ENCODE measurements at regions not wholly inside any gene's neighbourhood (a gene's known extent, or its start where the extent isn't known, plus 50 kb on each side); places are given as distances from the start of the nearest gene placed in this dataset.

- no peak for DNase-seq (ENCODE audit: low spot score)
Measured at GRCh38 chr9:88229434-88229833, 91.2 kb upstream of the SPATA31C2 start.

GRCh38 chr9:88224938-88225337 is 86.7 kb upstream of the SPATA31C2 start:
- no peak for DNase-seq (ENCODE audit: low spot score)

GRCh38 chr9:88221105-88221504 is 82.8 kb upstream of the SPATA31C2 start:
- no peak for DNase-seq (ENCODE audit: low spot score)

- no peak for DNase-seq (ENCODE audit: low spot score)
Measured at GRCh38 chr9:88220652-88221051, 82.4 kb upstream of the SPATA31C2 start.

GRCh38 chr9:88219601-88220000 is 81.3 kb upstream of the SPATA31C2 start:
- DNase-seq (ENCODE audit: low spot score), result peak; percentile 48

GRCh38 chr9:88218726-88219125 is 80.5 kb upstream of the SPATA31C2 start:
- DNase-seq (ENCODE audit: low spot score), result no peak

GRCh38 chr9:88216126-88216995 is 78.1 kb upstream of the SPATA31C2 start:
- DNase-seq (ENCODE audit: low spot score), result no peak

GRCh38 chr9:88215196-88216125 is 77.2 kb upstream of the SPATA31C2 start:
- DNase-seq (ENCODE audit: low spot score), result no peak

GRCh38 chr9:88202321-88202720 is 64.0 kb upstream of the SPATA31C2 start:
- DNase-seq (ENCODE audit: low spot score), result no peak

- DNase-seq (ENCODE audit: low spot score), result peak; percentile 56
Measured at GRCh38 chr9:88198341-88198807, 60.1 kb upstream of the SPATA31C2 start.

- DNase-seq (ENCODE audit: low spot score), result peak; percentile 81
Measured at GRCh38 chr9:88197781-88198340, 59.6 kb upstream of the SPATA31C2 start.

GRCh38 chr9:88197016-88197415 is 58.7 kb upstream of the SPATA31C2 start:
- peak; percentile 64 for DNase-seq (ENCODE audit: low spot score)

- DNase-seq (ENCODE audit: low spot score), result no peak
Measured at GRCh38 chr9:88196142-88196790, 58.0 kb upstream of the SPATA31C2 start.

GRCh38 chr9:88193766-88194165 is 55.5 kb upstream of the SPATA31C2 start:
- no peak for DNase-seq (ENCODE audit: low spot score)

- no peak for DNase-seq (ENCODE audit: low spot score)
Measured at GRCh38 chr9:88191456-88191855, 53.2 kb upstream of the SPATA31C2 start.

GRCh38 chr9:88189371-88189770 is 51.1 kb upstream of the SPATA31C2 start:
- no peak for DNase-seq (ENCODE audit: low spot score)

Measured in AG08395 (cell line).